ENCODE measurements at regions not wholly inside any gene's neighbourhood (a gene's known extent, or its start where the extent isn't known, plus 50 kb on each side); places are given as distances from the start of the nearest gene placed in this dataset.

DNA sequence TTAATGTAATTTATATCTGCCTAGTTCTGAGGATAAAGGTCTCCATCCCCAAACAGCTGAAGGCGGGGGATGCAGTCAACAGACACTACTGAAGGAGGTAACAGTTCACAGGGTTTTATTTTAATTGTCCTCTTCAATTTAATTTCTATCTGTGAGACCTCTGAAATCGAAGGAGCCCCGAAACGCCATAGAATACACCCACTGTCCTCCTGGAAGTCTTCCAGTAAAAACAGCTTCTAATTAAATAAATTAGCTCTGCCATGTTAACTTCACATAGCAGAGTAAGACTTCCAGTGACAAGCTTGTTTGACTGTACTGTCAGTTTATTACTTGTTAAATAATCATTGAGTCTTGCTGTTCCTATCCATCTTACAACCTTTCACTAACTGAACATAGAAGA lies 193.5 kb downstream of the SEC61B start:
- no peak overlapping the region for H2AFZ ChIP-seq (ENCODE audit: low read length)
- WGBS (ENCODE audit: low lambda C conversion rate) = 2% methylated on average over 4 of the region's 4 CpGs
- CTCF ChIA-PET (ENCODE audit: low intra/inter-chr PET ratio, low total read pairs) = no interaction called here

DNA sequence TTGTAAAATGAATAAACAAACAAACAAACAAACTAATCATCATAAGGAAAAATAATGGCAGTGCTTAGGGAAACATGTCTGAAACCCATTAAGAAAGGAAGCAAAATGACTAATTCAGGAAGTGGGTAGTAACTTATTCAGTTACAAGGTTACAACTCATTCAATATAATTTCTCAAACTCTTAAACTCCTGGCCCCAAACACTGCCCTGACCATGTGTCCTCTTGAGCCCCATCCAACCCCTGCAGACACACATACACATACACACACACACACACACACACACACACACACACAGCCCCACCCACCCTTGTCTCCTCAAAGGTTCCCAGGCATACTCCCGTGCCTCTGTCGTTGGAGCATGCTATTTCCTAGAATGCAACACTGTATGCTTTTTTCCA lies 193.9 kb downstream of the SEC61B start:
- Histone ChIP-seq H3K9ac (ENCODE audit: insufficient read depth, low read depth, low read length) (no peak overlapping the region), H3K4me2 (ENCODE audit: low read depth, low read length) (no peak overlapping the region), H3K27me3 (ENCODE audit: control insufficient read depth in 1 of 2, insufficient read depth in 2 of 2, low read length in 2 of 2) (peaks cover 1 to 13% of the 10 kb centered on the region in 2 experiments; a peak in 2 of 5 replicates), H2AFZ (ENCODE audit: low read length) (no peak overlapping the region), H4K20me1 (ENCODE audit: insufficient read depth, low read length) (no peaks in the 10 kb centered on the region), H3K4me1 (ENCODE audit: insufficient read depth, low read length) (no peaks in the 10 kb centered on the region), H3K9me3 (ENCODE audit: low read length) (no peaks in the 10 kb centered on the region), H3K27ac (ENCODE audit: extremely low read length, insufficient read depth, low read length) (no peak overlapping the region), H3K79me2 (ENCODE audit: insufficient read depth, low read length) (no peaks in the 10 kb centered on the region), H3K4me3 (replicated peaks in 1 of 3; ENCODE audit: insufficient read depth in 1 of 3, low read depth in 2 of 3, low read length in 3 of 3) (no peak overlapping the region), H3K36me3 (replicated peaks in 1 of 2; ENCODE audit: control insufficient read depth in 1 of 2, insufficient read depth in 2 of 2, low read length in 2 of 2) (no peaks in the 10 kb centered on the region)
- ChIA-PET CTCF (ENCODE audit: low intra/inter-chr PET ratio, low total read pairs) (no interaction called here), POLR2A (no interaction called here)
- in situ Hi-C loops (cut with HindIII; ENCODE audit: extremely low pct_ligation_motif_present, low pct_unique_long_range_greater_than_20kb) = no loop called here
- intact Hi-C loops (cut with micrococcal nuclease; ENCODE audit: unreplicated experiment) = no loop called here
- TF ChIP-seq, protein P1, sequence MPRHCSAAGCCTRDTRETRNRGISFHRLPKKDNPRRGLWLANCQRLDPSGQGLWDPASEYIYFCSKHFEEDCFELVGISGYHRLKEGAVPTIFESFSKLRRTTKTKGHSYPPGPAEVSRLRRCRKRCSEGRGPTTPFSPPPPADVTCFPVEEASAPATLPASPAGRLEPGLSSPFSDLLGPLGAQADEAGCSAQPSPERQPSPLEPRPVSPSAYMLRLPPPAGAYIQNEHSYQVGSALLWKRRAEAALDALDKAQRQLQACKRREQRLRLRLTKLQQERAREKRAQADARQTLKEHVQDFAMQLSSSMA (CRISPR knock-in tag; IDR thresholded peaks at IDR 0.05) = no peak
- no peak for TF ChIP-seq BHLHE40 (IDR thresholded peaks at IDR 0.05; ENCODE audit: low read length)
- WGBS (ENCODE audit: low lambda C conversion rate) = 0% methylated on average over 2 of the region's 2 CpGs
- BruUV-seq (replicated peaks) = no TSS peak
- ATAC-seq = no peak
- FAIRE-seq = no peak
- DNase-seq (ENCODE audit: low spot score) = no peak

More for the DNA sequence above, 193.5 kb downstream of the SEC61B start:
- no peak overlapping the region for H3K4me3 ChIP-seq (replicated peaks in 1 of 3; ENCODE audit: insufficient read depth in 1 of 3, low read depth in 2 of 3, low read length in 3 of 3)
- peaks cover 1 to 13% of the 10 kb centered on the region in 2 experiments; a peak in 2 of 5 replicates for H3K27me3 ChIP-seq (ENCODE audit: control insufficient read depth in 1 of 2, insufficient read depth in 2 of 2, low read length in 2 of 2)
- intact Hi-C loops (cut with micrococcal nuclease; ENCODE audit: unreplicated experiment) = no loop called here
- DNase-seq (ENCODE audit: low spot score) (no peak), ATAC-seq (no peak), FAIRE-seq (no peak)
- H3K4me1 ChIP-seq (ENCODE audit: insufficient read depth, low read length) = no peaks in the 10 kb centered on the region
- H3K79me2 ChIP-seq (ENCODE audit: insufficient read depth, low read length) = no peaks in the 10 kb centered on the region
- BruUV-seq (replicated peaks) = no TSS peak
- H3K9ac ChIP-seq (ENCODE audit: insufficient read depth, low read depth, low read length) = no peak overlapping the region
- POLR2A ChIA-PET = no interaction called here
- no peaks in the 10 kb centered on the region for H4K20me1 ChIP-seq (ENCODE audit: insufficient read depth, low read length)
- no peaks in the 10 kb centered on the region for H3K36me3 ChIP-seq (replicated peaks in 1 of 2; ENCODE audit: control insufficient read depth in 1 of 2, insufficient read depth in 2 of 2, low read length in 2 of 2)
- in situ Hi-C loops (cut with HindIII; ENCODE audit: extremely low pct_ligation_motif_present, low pct_unique_long_range_greater_than_20kb) = no loop called here
- H3K4me2 ChIP-seq (ENCODE audit: low read depth, low read length) = no peak overlapping the region
- TF ChIP-seq TBX2 (CRISPR knock-in tag; IDR thresholded peaks at IDR 0.05; ENCODE audit: borderline replicate concordance) (no peak), HOXA7 (CRISPR knock-in tag; IDR thresholded peaks at IDR 0.05) (no peak), MIXL1 (CRISPR knock-in tag; IDR thresholded peaks at IDR 0.05) (no peak)
- no peak overlapping the region for H3K27ac ChIP-seq (ENCODE audit: extremely low read length, insufficient read depth, low read length)
- no peaks in the 10 kb centered on the region for H3K9me3 ChIP-seq (ENCODE audit: low read length)
